SK-N-SH treated with all-trans-retinoic acid at 6 μM for 48 hours (cell line): ENCODE measurements at regions not wholly inside any gene's neighbourhood (a gene's known extent, or its start where the extent isn't known, plus 50 kb on each side); places are given as distances from the start of the nearest gene placed in this dataset.

ENCODE experiments used
- ARNTL ChIP-seq: fragments of 450-650 bp; formaldehyde crosslinking; IDR thresholded peaks from 2 replicates; pipeline ENCODE4 v1.5.0; 2020; ENCODE audit warnings: low read depth, mild to moderate bottlenecking, moderate library complexity, borderline replicate concordance
- ESRRG ChIP-seq: fragments of 250-450 bp; sonication (Bioruptor Pico); IDR thresholded peaks from 2 replicates; pipeline ENCODE4 v1.6.1; 2021; ENCODE audit warnings: mild to moderate bottlenecking
- GLIS3 ChIP-seq: fragments of 250-450 bp; sonication (Bioruptor Pico); IDR thresholded peaks from 2 replicates; pipeline ENCODE4 v1.5.0; 2020; ENCODE audit warnings: mild to moderate bottlenecking, moderate library complexity
- OSR1 ChIP-seq: fragments of 250-450 bp; sonication (Bioruptor Pico); IDR thresholded peaks from 2 replicates; pipeline ENCODE4 v1.8.0; 2022; ENCODE audit warnings: moderate library complexity, mild to moderate bottlenecking, inconsistent platforms
- RARB ChIP-seq: fragments of 250-450 bp; sonication (Bioruptor Pico); IDR thresholded peaks from 2 replicates; pipeline ENCODE4 v1.8.0; 2021; ENCODE audit warnings: mild to moderate bottlenecking, moderate library complexity
- TCF4 ChIP-seq: fragments of 250-450 bp; sonication (Bioruptor Pico); IDR thresholded peaks from 2 replicates; pipeline ENCODE4 v1.8.0; 2021; ENCODE audit warnings: mild to moderate bottlenecking, moderate library complexity, borderline replicate concordance
- ZC3H10 ChIP-seq: fragments of 250-450 bp; sonication (Bioruptor Pico); IDR thresholded peaks from 2 replicates; pipeline ENCODE4 v1.5.1; 2021; ENCODE audit warnings: mild to moderate bottlenecking, moderate library complexity
- ZFP30 ChIP-seq: fragments of 450-650 bp; formaldehyde crosslinking; IDR thresholded peaks from 2 replicates; pipeline ENCODE4 v1.5.0; 2022; ENCODE audit warnings: mild to moderate bottlenecking, moderate library complexity
- ZNF565 ChIP-seq: fragments of 450-650 bp; formaldehyde crosslinking; conservative IDR thresholded peaks from 2 replicates; pipeline ENCODE4 v1.5.0; 2020; ENCODE audit warnings: low read depth, mild to moderate bottlenecking, moderate library complexity
- ZNF70 ChIP-seq: fragments of 450-650 bp; formaldehyde crosslinking; IDR thresholded peaks from 2 replicates; pipeline ENCODE4 v1.5.0; 2020; ENCODE audit warnings: mild to moderate bottlenecking, moderate library complexity

DNA sequence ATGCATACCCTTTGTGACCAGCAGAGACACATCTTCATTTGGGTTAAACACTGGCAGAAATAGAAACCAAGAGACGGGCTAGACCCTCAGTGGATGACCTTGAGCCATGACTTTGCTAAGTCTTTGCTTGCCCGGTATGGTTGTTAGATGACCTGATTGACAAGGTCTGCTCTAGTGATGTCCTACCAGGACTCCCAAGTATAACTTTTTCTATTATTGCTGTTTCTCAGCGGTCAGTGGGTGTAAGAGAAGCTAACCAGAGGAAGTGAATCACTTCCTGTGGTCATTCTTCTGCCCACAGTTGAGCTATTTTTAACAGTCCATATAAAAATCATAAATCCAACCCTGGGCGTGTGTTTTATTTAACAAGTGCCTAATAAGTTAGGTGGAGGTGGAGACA, 126.2 kb upstream of the ETS2 start:
- TF ChIP-seq ZFP30 (CRISPR knock-in tag) = no peak
- no peak for TF ChIP-seq ZNF565 (CRISPR knock-in tag)
- no peak for TF ChIP-seq OSR1 (CRISPR knock-in tag)
- no peak for TF ChIP-seq TCF4 (CRISPR knock-in tag)
- TF ChIP-seq ARNTL = no peak
- TF ChIP-seq GLIS3 (CRISPR knock-in tag) = no peak
- no peak for TF ChIP-seq ZNF70 (CRISPR knock-in tag)
- TF ChIP-seq RARB (CRISPR knock-in tag) = no peak
- no peak for TF ChIP-seq ZC3H10 (CRISPR knock-in tag)
- TF ChIP-seq ESRRG (CRISPR knock-in tag) = no peak
